IMR-90 (cell line): ENCODE measurements at regions not wholly inside any gene's neighbourhood (a gene's known extent, or its start where the extent isn't known, plus 50 kb on each side); places are given as distances from the start of the nearest gene placed in this dataset.

Source experiments
- ATAC-seq: fragments of 200-7000 bp; cut with Tn5 transposase; 2 replicates; pipeline ENCODE4 v1.9.1; 2020; ENCODE audit warnings: low read depth, mild to moderate bottlenecking, moderate library complexity
- BruUV-seq: library from RNA; stranded (reverse); fragments of 400-500 nt; replicated peaks from 2 replicates; lab custom pipeline; 2021; lab: Mats Ljungman, UMichigan
- CTCF ChIA-PET: fragments of 300-600 bp; formaldehyde crosslinking; extraction: SDS; loops from one replicate; lab custom pipeline; 2021; ENCODE audit warnings: antibody characterized with exemption; lab: Yijun Ruan, JAX
- POLR2A ChIA-PET: fragments of 300-600 bp; sonication (Branson Sonifier 250); formaldehyde crosslinking; loops from one replicate; lab custom pipeline; 2022; ENCODE audit warnings: antibody characterized with exemption; ENCODE audit not compliant: unreplicated experiment; lab: Charles Lee
- DNase-seq: peaks from one replicate; pipeline ENCODE4 v3.0.0; 2013
- H2AFZ ChIP-seq: replicated peaks from 2 replicates; pipeline ENCODE3; 2013; ENCODE audit warnings: low read length, mild to moderate bottlenecking; ENCODE audit not compliant: poor library complexity
- H2AK5ac ChIP-seq: 2 replicates; pipeline ENCODE4 v1.6.1; 2013; ENCODE audit warnings: low read depth, low read length, inconsistent platforms
- H2AK9ac ChIP-seq: replicated peaks from 2 replicates; pipeline ENCODE3; 2013; ENCODE audit warnings: mild to moderate bottlenecking, low read depth, low read length, moderate library complexity; ENCODE audit not compliant: poor library complexity
- H2BK120ac ChIP-seq: 2 replicates; pipeline ENCODE4 v1.6.1; 2013; ENCODE audit warnings: low read depth, low read length, inconsistent platforms
- H2BK15ac ChIP-seq: 3 replicates; pipeline ENCODE4 v1.6.1; 2013; ENCODE audit warnings: low read depth, low read length, inconsistent platforms
- H2BK20ac ChIP-seq: 2 replicates; pipeline ENCODE4 v1.6.1; 2013; ENCODE audit warnings: low read depth, mild to moderate bottlenecking, inconsistent platforms, low read length, moderate library complexity
- H2BK5ac ChIP-seq: 2 replicates; pipeline ENCODE4 v1.6.1; 2013; ENCODE audit warnings: mild to moderate bottlenecking, low read depth, low read length, inconsistent platforms; ENCODE audit not compliant: poor library complexity, severe bottlenecking
- H3K14ac ChIP-seq: replicated peaks from 2 replicates; pipeline ENCODE4 v1.6.1; 2013; ENCODE audit warnings: low read depth, low read length, inconsistent platforms
- H3K18ac ChIP-seq: 2 replicates; pipeline ENCODE4 v1.6.1; 2013; ENCODE audit warnings: low read depth, low read length, control low read depth
- H3K23ac ChIP-seq: 2 replicates; pipeline ENCODE4 v1.6.1; 2013; ENCODE audit warnings: low read depth, low read length, inconsistent platforms
- H3K27ac ChIP-seq: 2 replicates; pipeline ENCODE4 v1.5.1; 2013; ENCODE audit warnings: mild to moderate bottlenecking, control low read depth, low read length; ENCODE audit not compliant: insufficient read depth
- H3K27me3 ChIP-seq: 2 replicates; pipeline ENCODE4 v1.6.1; 2013; ENCODE audit warnings: low read length; ENCODE audit not compliant: control insufficient read depth, insufficient read depth
- H3K36me3 ChIP-seq: 2 replicates; pipeline ENCODE4 v1.6.1; 2013; ENCODE audit warnings: low read length, mixed read lengths; ENCODE audit not compliant: control insufficient read depth, insufficient read depth
- H3K4ac ChIP-seq: 2 replicates; pipeline ENCODE4 v1.6.1; 2013; ENCODE audit warnings: low read depth, low read length, inconsistent platforms
- H3K4me1 ChIP-seq: 2 replicates; pipeline ENCODE4 v1.6.1; 2013; ENCODE audit warnings: low read length, mixed read lengths; ENCODE audit not compliant: control insufficient read depth, insufficient read depth
- H3K4me2 ChIP-seq: 2 replicates; pipeline ENCODE4 v1.6.1; 2013; ENCODE audit warnings: low read depth, mild to moderate bottlenecking, control low read depth, low read length, moderate library complexity
- H3K4me3 ChIP-seq: 2 replicates; pipeline ENCODE4 v1.5.1; 2013; ENCODE audit warnings: low read depth, mild to moderate bottlenecking, control low read depth, low read length, moderate library complexity; ENCODE audit not compliant: insufficient read depth
- H3K56ac ChIP-seq: 2 replicates; pipeline ENCODE4 v1.6.1; 2013; ENCODE audit warnings: low read length, inconsistent platforms; ENCODE audit not compliant: insufficient read depth; ENCODE audit errors: extremely low read depth
- H3K79me1 ChIP-seq, 2 experiments: 2 replicates each; pipeline ENCODE4 v1.6.1; 2013; ENCODE audit warnings: low read length in 2 of 2, inconsistent platforms in 1 of 2, low read depth in 1 of 2
- H3K9ac ChIP-seq: 2 replicates; pipeline ENCODE4 v1.6.1; 2013; ENCODE audit warnings: low read depth, low read length, control low read depth
- H3K9me1 ChIP-seq: 2 replicates; pipeline ENCODE4 v1.6.1; 2013; ENCODE audit warnings: low read length, inconsistent platforms; ENCODE audit not compliant: insufficient read depth
- H3K9me3 ChIP-seq: 2 replicates; pipeline ENCODE4 v1.6.1; 2013; ENCODE audit warnings: low read length; ENCODE audit not compliant: control insufficient read depth, insufficient read depth
- H4K20me1 ChIP-seq: 2 replicates; pipeline ENCODE4 v1.6.1; 2013; ENCODE audit warnings: low read length, inconsistent platforms; ENCODE audit not compliant: insufficient read depth
- H4K5ac ChIP-seq: 2 replicates; pipeline ENCODE4 v1.6.1; 2013; ENCODE audit warnings: mild to moderate bottlenecking, low read depth, low read length, control low read depth
- H4K8ac ChIP-seq, 2 experiments: 2 replicates each; pipeline ENCODE4 v1.6.1; 2013; ENCODE audit warnings: low read depth in 2 of 2, low read length in 2 of 2, control low read depth in 1 of 2, inconsistent platforms in 1 of 2
- H4K91ac ChIP-seq: 2 replicates; pipeline ENCODE4 v1.6.1; 2013; ENCODE audit warnings: low read depth, low read length, inconsistent platforms; ENCODE audit not compliant: insufficient read depth
- BHLHE40 ChIP-seq: fragments of 150-350 bp; IDR thresholded peaks from 2 replicates; pipeline ENCODE4 v1.6.1; 2016; ENCODE audit warnings: mild to moderate bottlenecking, low read depth, low read length
- CHD1 ChIP-seq: IDR thresholded peaks from 2 replicates; pipeline ENCODE4 v1.6.1; 2012; ENCODE audit warnings: low read depth, low read length, improper control_type of control experiment
- FOS ChIP-seq: fragments of 150-350 bp; IDR thresholded peaks from 2 replicates; pipeline ENCODE4 v1.6.1; 2016; ENCODE audit warnings: low read depth, low read length
- MAZ ChIP-seq: IDR thresholded peaks from 2 replicates; pipeline ENCODE4 v1.6.1; 2012; ENCODE audit warnings: low read depth, mild to moderate bottlenecking, low read length, improper control_type of control experiment, moderate library complexity, borderline replicate concordance
- RCOR1 ChIP-seq: IDR thresholded peaks from 2 replicates; pipeline ENCODE4 v1.6.1; 2012; ENCODE audit warnings: mild to moderate bottlenecking, low read length, improper control_type of control experiment; ENCODE audit not compliant: insufficient replicate concordance
- SMC3 ChIP-seq: fragments of 150-350 bp; IDR thresholded peaks from 2 replicates; pipeline ENCODE4 v1.6.1; 2016; ENCODE audit warnings: low read depth, mild to moderate bottlenecking, antibody characterized with exemption, low read length, moderate library complexity
- WGBS, 2 experiments: methylation state at CpG; one replicate each; pipeline versions ENCODE4 v1.1.5 to v1.1.7; 2013; ENCODE audit warnings: missing lambda C conversion rate in 2 of 2; ENCODE audit not compliant: insufficient read length in 1 of 2; ENCODE audit errors: extremely low coverage in 2 of 2; 5-methylcytosine and 5-hydroxymethylcytosine counted together
- dilution Hi-C: fragments of 300-500 bp; cut with HindIII; formaldehyde crosslinking; loops from one replicate; pipeline ENCODE4 v1.14.3; 2018; ENCODE audit warnings: low sequenced_read_pairs; ENCODE audit not compliant: unreplicated experiment
- in situ Hi-C: fragments of 300-500 bp; cut with MboI; formaldehyde crosslinking; loops from 3 replicates; pipeline ENCODE4 v1.14.3; 2019; ENCODE audit warnings: low sequenced_read_pairs, inconsistent platforms, mixed read lengths
- intact Hi-C: fragments of 100-400 bp; cut with micrococcal nuclease; formaldehyde crosslinking; loops from 2 replicates; pipeline ENCODE4 v1.10.0; 2022

DNA sequence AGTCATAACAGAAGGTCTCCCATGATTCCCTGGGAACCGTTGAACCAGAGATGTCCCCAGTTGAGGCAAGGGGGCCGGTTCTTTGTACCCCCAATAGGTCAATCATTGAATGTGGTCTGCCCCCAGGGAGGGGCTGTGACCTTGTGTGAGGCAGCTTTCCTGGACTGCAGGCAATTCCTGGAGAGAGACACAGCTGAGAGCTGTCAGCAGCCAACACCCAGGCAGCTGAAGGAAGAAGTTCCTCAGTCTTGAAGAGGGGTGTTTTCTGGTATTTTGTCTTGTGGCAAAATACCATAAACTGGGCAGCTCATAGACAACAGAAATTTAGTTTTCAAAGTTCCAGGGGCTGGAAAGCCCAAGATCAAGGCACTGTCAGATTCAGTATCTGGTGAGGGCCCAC, 185.7 kb upstream of the ATP6AP2 start:
- H3K79me1 ChIP-seq, result no peaks in the 10 kb centered on the region
- no TSS peak for BruUV-seq
- no peak for ATAC-seq
- no peak overlapping the region for H2AFZ ChIP-seq
- no peak overlapping the region for H3K4me3 ChIP-seq
- CTCF ChIA-PET, result no interaction called here
- peaks cover 3% of the 10 kb centered on the region; the same call in 1 of the 2 replicates for H3K9me3 ChIP-seq
- no peaks in the 10 kb centered on the region for H3K9me1 ChIP-seq
- H2BK20ac ChIP-seq, result no peak overlapping the region
- H3K18ac ChIP-seq, result no peak overlapping the region
- H3K4me2 ChIP-seq, result no peak overlapping the region
- H3K56ac ChIP-seq, result no peak overlapping the region
- H2AK5ac ChIP-seq, result no peak overlapping the region
- H4K91ac ChIP-seq, result no peak overlapping the region
- no peak overlapping the region for H4K5ac ChIP-seq
- intact Hi-C loops (no loop called here), dilution Hi-C loops (no loop called here), in situ Hi-C loops (no loop called here)
- H3K9ac ChIP-seq, result no peak overlapping the region
- no peak overlapping the region for H3K27ac ChIP-seq
- 80% methylated on average over 1 of the region's 2 CpGs; no CpG with 5 or more reads in 1 of the 2 experiments for WGBS, 2 experiments
- peaks cover 20% of the 10 kb centered on the region for H3K27me3 ChIP-seq
- no peak overlapping the region for H2BK5ac ChIP-seq
- H2BK120ac ChIP-seq, result no peak overlapping the region
- no peaks in the 10 kb centered on the region for H3K4me1 ChIP-seq
- no peak for DNase-seq
- H3K14ac ChIP-seq, result no peak overlapping the region
- no peak overlapping the region for H3K4ac ChIP-seq
- TF ChIP-seq SMC3 (no peak), MAZ (no peak), RCOR1 (no peak), FOS (no peak), CHD1 (no peak), BHLHE40 (no peak)
- H2BK15ac ChIP-seq, result no peak overlapping the region
- H2AK9ac ChIP-seq, result no peak overlapping the region
- H4K20me1 ChIP-seq, result no peaks in the 10 kb centered on the region
- no peaks in the 10 kb centered on the region for H3K36me3 ChIP-seq
- H4K8ac ChIP-seq, result no peak overlapping the region
- POLR2A ChIA-PET, result interaction anchor here (0.6 kb wide), 1 partner anchor 10 kb away, joined by 3 read pairs; no protein-coding TSS in a partner anchor
- no peak overlapping the region for H3K23ac ChIP-seq
